ENCODE measurements at regions not wholly inside any gene's neighbourhood (a gene's known extent, or its start where the extent isn't known, plus 50 kb on each side); places are given as distances from the start of the nearest gene placed in this dataset.

DNA sequence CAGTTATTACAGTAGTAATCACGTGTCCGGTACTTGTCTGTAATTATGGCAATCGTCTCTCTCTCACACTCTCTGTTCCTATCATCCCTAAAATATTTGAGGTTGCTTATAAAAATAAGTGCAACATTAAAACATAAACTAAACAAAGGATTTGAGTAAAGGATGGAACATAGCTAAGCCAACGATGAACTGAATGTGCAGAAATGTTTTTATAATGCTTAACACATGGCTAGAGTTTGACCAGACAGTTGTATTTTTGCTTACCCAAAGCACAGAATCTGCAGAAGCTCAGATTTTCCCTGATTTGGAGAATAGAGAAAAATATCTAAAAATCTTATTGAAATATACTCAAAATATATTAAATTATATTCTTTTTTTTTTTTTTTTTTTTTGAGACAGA, 1030.9 kb downstream of the NAALADL2 start:
- no peak for DNase-seq
- intact Hi-C loops (cut with DNase I) = no loop called here
- 66 to 69% methylated on average over 4 of the region's 4 CpGs for WGBS, 2 donors
- H3K9me3 ChIP-seq = no peaks in the 10 kb centered on the region
- H3K4me3 ChIP-seq (replicated peaks in 1 of 3) = no peak overlapping the region
- H3K27ac ChIP-seq = no peak overlapping the region
- H3K36me3 ChIP-seq = no peaks in the 10 kb centered on the region
- H3K4me1 ChIP-seq = no peaks in the 10 kb centered on the region
- TF ChIP-seq, protein P1, sequence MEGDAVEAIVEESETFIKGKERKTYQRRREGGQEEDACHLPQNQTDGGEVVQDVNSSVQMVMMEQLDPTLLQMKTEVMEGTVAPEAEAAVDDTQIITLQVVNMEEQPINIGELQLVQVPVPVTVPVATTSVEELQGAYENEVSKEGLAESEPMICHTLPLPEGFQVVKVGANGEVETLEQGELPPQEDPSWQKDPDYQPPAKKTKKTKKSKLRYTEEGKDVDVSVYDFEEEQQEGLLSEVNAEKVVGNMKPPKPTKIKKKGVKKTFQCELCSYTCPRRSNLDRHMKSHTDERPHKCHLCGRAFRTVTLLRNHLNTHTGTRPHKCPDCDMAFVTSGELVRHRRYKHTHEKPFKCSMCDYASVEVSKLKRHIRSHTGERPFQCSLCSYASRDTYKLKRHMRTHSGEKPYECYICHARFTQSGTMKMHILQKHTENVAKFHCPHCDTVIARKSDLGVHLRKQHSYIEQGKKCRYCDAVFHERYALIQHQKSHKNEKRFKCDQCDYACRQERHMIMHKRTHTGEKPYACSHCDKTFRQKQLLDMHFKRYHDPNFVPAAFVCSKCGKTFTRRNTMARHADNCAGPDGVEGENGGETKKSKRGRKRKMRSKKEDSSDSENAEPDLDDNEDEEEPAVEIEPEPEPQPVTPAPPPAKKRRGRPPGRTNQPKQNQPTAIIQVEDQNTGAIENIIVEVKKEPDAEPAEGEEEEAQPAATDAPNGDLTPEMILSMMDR (IDR thresholded peaks at IDR 0.05) = no peak
- no peak for TF ChIP-seq POLR2A (IDR thresholded peaks at IDR 0.05)
- H3K27me3 ChIP-seq = no peaks in the 10 kb centered on the region

DNA sequence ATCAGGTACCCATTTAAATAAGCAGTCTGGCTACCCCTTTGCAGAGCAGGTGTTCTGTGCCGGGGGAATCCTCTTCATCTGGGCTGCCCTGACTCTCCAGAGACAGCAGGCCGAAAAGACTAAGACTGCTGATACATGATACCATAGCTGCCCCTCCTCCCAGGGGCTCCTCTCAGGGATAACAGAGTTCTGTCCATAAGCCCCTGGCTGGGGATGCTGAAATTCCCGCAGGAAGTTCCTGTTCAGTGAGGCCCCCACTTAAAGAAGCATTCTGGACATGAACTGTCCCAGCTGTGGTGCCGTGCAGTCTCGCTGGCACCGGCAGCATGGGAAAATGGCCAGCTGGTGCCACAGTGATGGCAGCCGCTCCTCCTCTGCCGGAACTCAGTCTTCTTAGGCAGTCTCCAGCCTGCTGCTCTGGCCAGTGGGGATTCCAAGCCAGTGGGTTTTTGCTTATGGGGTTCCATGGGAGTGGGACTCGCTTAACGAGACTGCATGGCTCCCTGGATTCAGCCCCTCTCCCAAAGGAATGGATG, 1026.2 kb downstream of the NAALADL2 start:
- H3K27ac ChIP-seq = no peak overlapping the region
- no peak overlapping the region for H3K4me3 ChIP-seq (replicated peaks in 1 of 3)
- no peaks in the 10 kb centered on the region for H3K4me1 ChIP-seq
- TF ChIP-seq POLR2A (IDR thresholded peaks at IDR 0.05) = no peak
- TF ChIP-seq, protein P1 (IDR thresholded peaks at IDR 0.05) = no peak
- H3K36me3 ChIP-seq = no peaks in the 10 kb centered on the region
- intact Hi-C loops (cut with DNase I) = no loop called here
- H3K9me3 ChIP-seq = no peaks in the 10 kb centered on the region
- DNase-seq = no peak
- H3K27me3 ChIP-seq = no peaks in the 10 kb centered on the region
- 80 to 86% methylated on average over 2 to 5 of the region's 10 CpGs for WGBS, 2 donors

DNA sequence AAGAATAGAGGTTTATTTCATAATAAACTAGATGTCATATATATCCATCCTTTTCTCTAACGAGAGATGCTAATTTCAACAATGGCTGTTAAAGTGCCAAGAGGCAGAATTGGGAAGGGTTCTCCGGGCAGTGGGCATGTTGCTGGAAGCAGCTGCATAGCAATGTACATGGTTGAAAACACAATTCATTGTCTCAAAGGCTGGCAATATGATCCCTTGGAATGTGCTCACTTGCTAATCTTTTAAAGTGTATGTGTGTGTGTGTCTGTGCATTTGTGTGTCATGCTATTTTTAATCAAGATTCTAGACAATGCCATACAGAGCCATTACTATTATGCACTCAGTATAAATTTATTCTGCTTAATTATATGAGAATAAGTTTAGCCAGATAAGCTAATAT, 1020.3 kb downstream of the NAALADL2 start:
- Histone ChIP-seq H3K27ac (no peak overlapping the region), H3K4me1 (no peaks in the 10 kb centered on the region), H3K27me3 (no peaks in the 10 kb centered on the region), H3K36me3 (no peaks in the 10 kb centered on the region), H3K9me3 (no peaks in the 10 kb centered on the region), H3K4me3 (replicated peaks in 1 of 3) (no peak overlapping the region)
- DNase-seq = no peak
- TF ChIP-seq, protein P1 (IDR thresholded peaks at IDR 0.05) = no peak
- no peak for TF ChIP-seq POLR2A (IDR thresholded peaks at IDR 0.05)
- 81 to 85% methylated on average over 2 of the region's 2 CpGs for WGBS, 2 donors
- intact Hi-C loops (cut with DNase I) = no loop called here

DNA sequence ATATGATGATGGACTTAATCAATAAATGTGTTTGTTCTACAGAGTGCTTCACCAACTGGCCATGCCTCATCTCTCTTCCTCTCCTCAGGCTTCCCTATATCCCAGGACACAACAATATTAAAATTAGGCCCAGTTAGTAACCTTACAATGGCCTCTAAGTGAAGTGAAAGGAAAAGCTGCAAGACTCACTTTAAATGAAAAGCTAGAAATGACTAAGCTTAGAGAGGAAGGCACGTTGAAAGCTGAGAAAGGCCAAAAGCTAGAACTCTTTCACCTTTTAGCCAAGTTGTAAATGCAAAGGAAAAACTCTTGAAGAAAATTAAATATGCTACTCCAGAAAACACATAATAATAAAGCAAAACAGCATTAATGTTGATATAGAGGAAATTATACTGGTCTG, 1010.3 kb downstream of the NAALADL2 start:
- no peaks in the 10 kb centered on the region for H3K4me1 ChIP-seq
- H3K27ac ChIP-seq = no peak overlapping the region
- H3K4me3 ChIP-seq (replicated peaks in 1 of 3) = no peak overlapping the region
- intact Hi-C loops (cut with DNase I) = no loop called here
- H3K9me3 ChIP-seq = no peaks in the 10 kb centered on the region
- TF ChIP-seq POLR2A (IDR thresholded peaks at IDR 0.05) = no peak
- TF ChIP-seq, protein P1 (IDR thresholded peaks at IDR 0.05) = no peak
- H3K27me3 ChIP-seq = no peaks in the 10 kb centered on the region
- WGBS, 2 donors = 55 to 65% methylated on average over 1 of the region's 1 CpG
- no peak for DNase-seq
- H3K36me3 ChIP-seq = no peaks in the 10 kb centered on the region

DNA sequence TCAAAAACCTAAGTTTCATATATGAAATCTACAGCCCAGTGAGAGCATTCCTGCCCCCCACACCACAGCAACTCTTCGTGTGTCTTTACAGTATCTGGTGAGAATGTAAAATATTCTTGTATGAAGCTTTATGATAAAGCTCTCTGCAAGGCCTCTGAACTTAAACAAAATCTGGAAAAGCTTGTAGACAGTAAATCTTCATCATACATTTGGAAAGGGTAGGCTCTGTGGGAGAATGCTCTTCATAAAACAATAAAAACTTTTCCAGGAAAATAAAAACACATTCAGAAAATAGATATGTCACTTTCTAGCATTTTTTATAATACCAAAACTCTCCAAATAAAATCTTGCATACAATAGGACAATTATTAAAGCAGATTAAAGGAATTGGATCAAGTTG, 1009.5 kb downstream of the NAALADL2 start:
- intact Hi-C loops (cut with DNase I) = no loop called here
- Histone ChIP-seq H3K36me3 (no peaks in the 10 kb centered on the region), H3K27ac (no peak overlapping the region), H3K4me1 (no peaks in the 10 kb centered on the region), H3K4me3 (replicated peaks in 1 of 3) (no peak overlapping the region), H3K27me3 (no peaks in the 10 kb centered on the region), H3K9me3 (no peaks in the 10 kb centered on the region)
- WGBS, 2 donors = 60 to 63% methylated on average over 1 of the region's 1 CpG
- no peak for DNase-seq
- no peak for TF ChIP-seq POLR2A (IDR thresholded peaks at IDR 0.05)
- TF ChIP-seq, protein P1 (IDR thresholded peaks at IDR 0.05) = no peak

All from thyroid gland (tissue), 4 donors.